HuH-7 (cell line): ENCODE measurements at regions not wholly inside any gene's neighbourhood (a gene's known extent, or its start where the extent isn't known, plus 50 kb on each side); places are given as distances from the start of the nearest gene placed in this dataset.

ENCODE experiments used
- DNase-seq: peaks from one replicate; pipeline ENCODE4 v3.0.0; 2011; ENCODE audit warnings: low spot score

DNA sequence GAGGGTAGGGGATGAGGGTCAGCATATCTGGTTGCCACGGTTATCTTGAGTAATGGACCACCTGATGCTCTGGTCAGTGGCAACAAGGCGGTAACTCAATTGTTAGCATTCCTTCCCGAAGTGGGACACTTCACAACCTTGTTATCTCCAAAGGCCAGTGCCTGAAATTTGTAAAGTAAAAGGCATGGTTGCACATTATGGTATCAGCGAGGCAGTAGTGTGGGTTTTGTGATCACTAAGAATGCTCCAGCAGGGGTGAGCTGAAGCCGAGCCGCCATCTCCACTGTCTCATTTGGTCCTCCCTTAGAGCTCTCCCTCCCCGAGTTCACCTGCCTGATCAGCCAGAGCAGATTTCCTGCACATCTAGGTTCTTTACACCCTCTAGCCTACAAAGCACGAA is 50.5 kb upstream of the LGALSL start:
- no peak for DNase-seq

GRCh38 chr2:64404002-64404731 is 49.8 kb upstream of the LGALSL start:
- DNase-seq = peak; percentile 62
